ENCODE measurements at regions not wholly inside any gene's neighbourhood (a gene's known extent, or its start where the extent isn't known, plus 50 kb on each side); places are given as distances from the start of the nearest gene placed in this dataset.

GRCh38 chr14:100674897-100675619 lies 51.6 kb upstream of the DLK1 start:
- DNase-seq: no peak

- DNase-seq: no peak
Observed at GRCh38 chr14:100675699-100676684, 50.7 kb upstream of the DLK1 start.
